Cardiac muscle cell (in vitro differentiated cells and primary cell): ENCODE measurements at regions not wholly inside any gene's neighbourhood (a gene's known extent, or its start where the extent isn't known, plus 50 kb on each side); places are given as distances from the start of the nearest gene placed in this dataset.
A peak's percentile ranks its signal among the peaks of the same experiment; 100 is the strongest.

Experiments used
- DNase-seq, 2 donors: peaks; one replicate each; pipeline versions ENCODE4 v3.0.0 to v3.0.0-alpha.2; 2010 to 2017; ENCODE audit warnings: low read depth in 1 of 2, low spot score in 1 of 2
- H3K27ac ChIP-seq: fragments of 200-600 bp; sonication (generic); 2 replicates; pipeline ENCODE4 v1.5.1; 2016
- H3K27me3 ChIP-seq: fragments of 200-600 bp; sonication (generic); 2 replicates; pipeline ENCODE4 v1.6.0; 2016; ENCODE audit warnings: control low read depth
- H3K36me3 ChIP-seq: fragments of 200-600 bp; sonication (generic); 2 replicates; pipeline ENCODE4 v1.5.1; 2016; ENCODE audit warnings: control low read depth
- H3K4me1 ChIP-seq: fragments of 200-600 bp; sonication (generic); 2 replicates; pipeline ENCODE4 v1.8.1; 2017; ENCODE audit warnings: low read depth, mild to moderate bottlenecking, mixed run types
- H3K4me3 ChIP-seq: fragments of 200-600 bp; sonication (generic); 2 replicates; pipeline ENCODE4 v1.5.1; 2016; ENCODE audit warnings: mild to moderate bottlenecking
- H3K9me3 ChIP-seq: fragments of 200-600 bp; sonication (generic); 2 replicates; pipeline ENCODE4 v1.5.1; 2017; ENCODE audit warnings: low read depth, mild to moderate bottlenecking, control low read depth
- TF ChIP-seq, protein P1 (sequence below): IDR thresholded peaks from 2 replicates; pipeline ENCODE4 v1.5.1; 2012; ENCODE audit warnings: low read depth, mild to moderate bottlenecking, low read length

GRCh38 chr12:32039347-32039746 lies 67.3 kb upstream of the BICD1 start:
- peak; percentile 35 to 86 for DNase-seq
- Histone ChIP-seq H3K27ac (peak overlapping the region; percentile 91), H3K9me3 (peaks cover under 1% of the 10 kb centered on the region), H3K4me1 (peaks cover 22% of the 10 kb centered on the region), H3K36me3 (no peaks in the 10 kb centered on the region), H3K4me3 (no peak overlapping the region), H3K27me3 (no peaks in the 10 kb centered on the region)
- TF ChIP-seq, protein P1, sequence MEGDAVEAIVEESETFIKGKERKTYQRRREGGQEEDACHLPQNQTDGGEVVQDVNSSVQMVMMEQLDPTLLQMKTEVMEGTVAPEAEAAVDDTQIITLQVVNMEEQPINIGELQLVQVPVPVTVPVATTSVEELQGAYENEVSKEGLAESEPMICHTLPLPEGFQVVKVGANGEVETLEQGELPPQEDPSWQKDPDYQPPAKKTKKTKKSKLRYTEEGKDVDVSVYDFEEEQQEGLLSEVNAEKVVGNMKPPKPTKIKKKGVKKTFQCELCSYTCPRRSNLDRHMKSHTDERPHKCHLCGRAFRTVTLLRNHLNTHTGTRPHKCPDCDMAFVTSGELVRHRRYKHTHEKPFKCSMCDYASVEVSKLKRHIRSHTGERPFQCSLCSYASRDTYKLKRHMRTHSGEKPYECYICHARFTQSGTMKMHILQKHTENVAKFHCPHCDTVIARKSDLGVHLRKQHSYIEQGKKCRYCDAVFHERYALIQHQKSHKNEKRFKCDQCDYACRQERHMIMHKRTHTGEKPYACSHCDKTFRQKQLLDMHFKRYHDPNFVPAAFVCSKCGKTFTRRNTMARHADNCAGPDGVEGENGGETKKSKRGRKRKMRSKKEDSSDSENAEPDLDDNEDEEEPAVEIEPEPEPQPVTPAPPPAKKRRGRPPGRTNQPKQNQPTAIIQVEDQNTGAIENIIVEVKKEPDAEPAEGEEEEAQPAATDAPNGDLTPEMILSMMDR = no peak

DNA sequence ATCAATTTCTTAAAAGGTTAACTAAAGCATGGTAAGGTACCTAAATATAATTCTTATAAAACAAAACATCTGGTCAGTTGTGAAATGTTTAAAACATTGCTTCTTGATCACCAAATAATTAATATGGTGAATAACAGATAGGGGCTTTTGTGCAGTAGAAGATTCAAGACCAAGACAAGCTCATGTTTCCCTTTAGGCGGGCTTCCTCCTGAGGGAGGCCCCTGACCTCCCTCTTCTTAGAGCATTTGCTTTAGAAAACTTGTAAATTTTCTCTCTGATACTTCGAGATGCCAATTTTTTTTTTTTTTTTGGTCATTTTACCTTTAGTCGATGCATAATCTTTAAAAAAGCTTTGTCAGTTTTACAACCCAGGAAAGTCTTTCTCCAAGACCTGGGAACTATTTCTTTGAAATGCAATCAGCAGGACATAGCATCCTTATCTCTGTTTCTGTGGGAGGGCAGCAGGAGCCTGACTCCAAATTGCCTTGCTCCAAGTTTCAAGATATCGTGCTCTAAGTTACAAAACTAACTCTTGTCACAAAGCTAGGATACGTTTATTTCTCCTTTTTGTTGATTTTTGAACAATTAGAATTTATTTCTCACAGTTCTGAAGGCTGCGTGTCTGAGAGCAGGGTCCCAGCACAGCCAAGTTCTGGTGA lies 66.6 kb upstream of the BICD1 start:
- TF ChIP-seq, protein P1 = no peak
- Histone ChIP-seq H3K4me1 (peaks cover 18% of the 10 kb centered on the region), H3K9me3 (peaks cover 3% of the 10 kb centered on the region), H3K4me3 (no peak overlapping the region), H3K36me3 (no peaks in the 10 kb centered on the region), H3K27ac (peak overlapping the region; percentile 91), H3K27me3 (no peaks in the 10 kb centered on the region)
- DNase-seq = peak; percentile 38 to 48

- Histone ChIP-seq H3K4me3 (no peak overlapping the region), H3K27me3 (no peaks in the 10 kb centered on the region), H3K4me1 (peaks cover 28% of the 10 kb centered on the region), H3K27ac (no peak overlapping the region), H3K9me3 (peaks cover 3% of the 10 kb centered on the region), H3K36me3 (no peaks in the 10 kb centered on the region)
- TF ChIP-seq, protein P1 = no peak
- DNase-seq = no peak
Measured at GRCh38 chr12:32043928-32044549, 62.6 kb upstream of the BICD1 start.

DNA sequence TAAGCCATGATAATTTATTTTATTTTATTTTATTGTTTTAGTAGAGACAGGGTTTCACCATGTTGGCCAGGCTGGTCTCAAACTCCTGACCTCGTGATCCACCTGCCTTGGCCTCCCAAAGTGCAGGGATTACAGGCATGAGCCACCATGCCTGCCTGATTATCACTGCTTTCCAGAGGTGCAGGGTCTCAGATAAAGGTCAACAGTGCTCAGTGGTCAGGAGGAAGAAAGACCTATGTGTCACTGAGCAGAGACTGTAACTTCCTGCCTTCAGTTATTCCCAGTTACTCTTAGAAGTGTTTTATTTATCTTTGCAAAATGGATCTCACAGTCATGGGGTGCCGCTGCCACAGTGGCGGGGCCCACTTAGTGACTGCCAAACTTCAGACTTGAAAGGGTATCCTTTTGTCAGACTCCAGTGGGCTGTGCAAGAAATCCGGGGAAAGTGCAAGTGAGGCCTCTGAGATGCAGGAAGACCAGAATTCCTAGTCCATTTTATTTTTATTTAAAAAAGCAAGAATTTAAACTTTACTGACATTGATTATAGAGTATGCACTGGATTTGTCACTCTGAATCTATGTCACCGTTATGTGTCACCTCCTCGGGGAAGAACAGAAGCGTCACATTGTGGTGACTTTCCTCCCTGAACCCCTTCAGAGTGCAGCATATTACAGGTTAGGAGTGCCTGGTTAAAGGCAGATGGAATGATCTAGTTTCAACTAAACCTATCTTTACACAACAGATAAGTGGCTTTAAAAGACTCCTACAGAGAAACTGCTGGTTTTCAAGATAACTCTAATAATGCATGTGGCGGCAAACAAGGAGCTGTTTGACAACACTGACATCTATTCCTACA lies 59.1 kb upstream of the BICD1 start:
- Histone ChIP-seq H3K27me3 (no peaks in the 10 kb centered on the region), H3K4me1 (peaks cover 25% of the 10 kb centered on the region), H3K4me3 (no peak overlapping the region), H3K27ac (peak overlapping the region; percentile 79), H3K36me3 (no peaks in the 10 kb centered on the region), H3K9me3 (peaks cover 3% of the 10 kb centered on the region)
- DNase-seq = no peak
- TF ChIP-seq, protein P1 = no peak

DNA sequence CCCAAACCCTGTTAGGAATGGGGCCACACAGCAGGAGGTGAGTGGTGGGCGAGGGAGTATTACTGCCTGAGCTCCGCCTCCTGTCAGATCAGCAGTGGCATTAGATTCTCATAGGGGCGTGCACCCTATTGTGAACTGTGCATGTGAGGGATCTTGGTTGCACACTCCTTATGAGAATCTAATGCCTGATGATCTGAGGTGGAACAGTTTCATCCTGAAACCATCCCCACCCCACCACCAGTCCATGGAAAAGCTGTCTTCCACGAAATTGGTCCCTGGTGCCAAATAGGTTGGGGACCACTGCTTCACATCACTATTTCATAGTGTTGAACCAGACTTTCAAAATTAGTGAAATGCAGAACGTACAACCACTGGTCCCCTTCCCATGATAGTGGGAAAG lies 57.9 kb upstream of the BICD1 start:
- no peak for DNase-seq
- Histone ChIP-seq H3K9me3 (peaks cover 3% of the 10 kb centered on the region), H3K27me3 (no peaks in the 10 kb centered on the region), H3K4me3 (no peak overlapping the region), H3K27ac (no peak overlapping the region), H3K36me3 (no peaks in the 10 kb centered on the region), H3K4me1 (peaks cover 28% of the 10 kb centered on the region)
- TF ChIP-seq, protein P1 = no peak
